ENCODE measurements at regions not wholly inside any gene's neighbourhood (a gene's known extent, or its start where the extent isn't known, plus 50 kb on each side); places are given as distances from the start of the nearest gene placed in this dataset.

DNA sequence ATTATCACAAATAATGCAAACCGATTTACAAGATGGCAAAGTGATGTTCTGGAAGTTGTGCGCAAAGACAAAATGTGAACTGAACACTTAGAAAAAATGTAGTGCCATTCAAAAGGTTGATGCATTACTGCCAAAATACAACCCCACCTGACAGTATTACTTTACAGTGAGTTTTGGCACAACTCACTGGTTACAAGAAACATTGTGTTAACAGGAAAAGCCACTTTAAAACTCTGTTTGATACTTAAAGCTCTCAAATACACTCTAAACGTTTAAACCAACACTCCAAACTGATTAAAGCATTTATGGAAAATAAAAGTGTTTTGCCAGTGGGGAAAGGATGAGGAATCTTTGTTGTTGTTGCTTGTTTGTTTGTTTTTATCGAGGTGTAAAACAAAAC is 173.4 kb upstream of the SATB2 start:
- no peak for TF ChIP-seq POLR2A (IDR thresholded peaks at IDR 0.05)
- TF ChIP-seq, protein P1, sequence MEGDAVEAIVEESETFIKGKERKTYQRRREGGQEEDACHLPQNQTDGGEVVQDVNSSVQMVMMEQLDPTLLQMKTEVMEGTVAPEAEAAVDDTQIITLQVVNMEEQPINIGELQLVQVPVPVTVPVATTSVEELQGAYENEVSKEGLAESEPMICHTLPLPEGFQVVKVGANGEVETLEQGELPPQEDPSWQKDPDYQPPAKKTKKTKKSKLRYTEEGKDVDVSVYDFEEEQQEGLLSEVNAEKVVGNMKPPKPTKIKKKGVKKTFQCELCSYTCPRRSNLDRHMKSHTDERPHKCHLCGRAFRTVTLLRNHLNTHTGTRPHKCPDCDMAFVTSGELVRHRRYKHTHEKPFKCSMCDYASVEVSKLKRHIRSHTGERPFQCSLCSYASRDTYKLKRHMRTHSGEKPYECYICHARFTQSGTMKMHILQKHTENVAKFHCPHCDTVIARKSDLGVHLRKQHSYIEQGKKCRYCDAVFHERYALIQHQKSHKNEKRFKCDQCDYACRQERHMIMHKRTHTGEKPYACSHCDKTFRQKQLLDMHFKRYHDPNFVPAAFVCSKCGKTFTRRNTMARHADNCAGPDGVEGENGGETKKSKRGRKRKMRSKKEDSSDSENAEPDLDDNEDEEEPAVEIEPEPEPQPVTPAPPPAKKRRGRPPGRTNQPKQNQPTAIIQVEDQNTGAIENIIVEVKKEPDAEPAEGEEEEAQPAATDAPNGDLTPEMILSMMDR (IDR thresholded peaks at IDR 0.05) = no peak

Data from thyroid gland (tissue), 4 donors.